Sciatic nerve (tissue), 2 donors: ENCODE measurements at regions not wholly inside any gene's neighbourhood (a gene's known extent, or its start where the extent isn't known, plus 50 kb on each side); places are given as distances from the start of the nearest gene placed in this dataset.
A peak's percentile ranks its signal among the peaks of the same experiment; 100 is the strongest.

Experiments used
- ATAC-seq: fragments of 200-7000 bp; cut with Tn5 transposase; one replicate; pipeline ENCODE4 v1.9.1; 2020; ENCODE audit warnings: mild to moderate bottlenecking, moderate library complexity
- DNase-seq: peaks from one replicate; pipeline ENCODE4 v3.0.0-alpha.2; 2020; ENCODE audit warnings: low spot score
- intact Hi-C: fragments of 100-400 bp; cut with DNase I; formaldehyde crosslinking; loops from one replicate; pipeline ENCODE4 v1.14.2; 2022
- donor health status: DM: no; HTN: no; CAD: no.
- donor health status: DM: no; HTN: no; CAD: no.

DNA sequence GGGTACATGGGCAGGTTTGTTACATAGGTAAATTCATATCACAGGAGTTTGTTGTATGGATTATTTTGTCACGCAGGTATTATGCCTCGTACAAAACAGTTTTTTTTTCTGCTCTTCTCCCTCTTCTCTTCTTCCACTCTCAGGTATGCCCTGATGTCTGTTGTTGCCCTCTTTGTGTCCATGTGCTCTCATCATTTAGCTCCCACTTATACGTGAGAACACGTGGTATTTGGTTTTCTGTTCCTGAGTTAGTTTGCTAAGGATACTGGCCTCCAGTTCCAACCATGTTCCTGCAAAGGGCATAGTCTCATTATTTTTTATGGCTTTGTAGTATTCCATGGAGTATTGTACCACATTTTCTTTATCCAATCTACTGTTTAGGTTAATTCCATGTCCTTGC, 65.7 kb downstream of the UNC5CL start:
- DNase-seq (no peak), ATAC-seq (no peak)
- intact Hi-C loops = no loop called here

DNA sequence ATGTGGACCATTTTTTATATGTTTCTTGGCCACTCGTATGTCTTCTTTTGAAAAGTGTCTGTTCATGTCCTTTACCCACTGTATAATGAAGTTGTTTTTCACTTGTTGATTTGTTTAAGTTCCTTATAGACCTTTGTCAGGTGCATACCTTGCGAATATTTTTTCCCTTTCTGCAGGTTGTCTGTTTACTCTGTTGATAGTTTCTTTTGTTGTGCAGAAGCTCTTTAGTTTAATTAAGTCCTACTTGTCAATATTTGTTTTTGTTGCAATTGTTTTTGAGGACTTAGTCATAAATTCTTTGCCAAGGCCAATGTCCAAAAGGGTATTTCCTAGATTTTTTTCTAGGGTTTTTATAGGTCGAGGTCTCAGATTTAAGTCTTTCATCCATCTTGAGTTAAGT, 66.2 kb downstream of the UNC5CL start:
- no peak for ATAC-seq
- intact Hi-C loops = no loop called here
- DNase-seq = no peak

DNA sequence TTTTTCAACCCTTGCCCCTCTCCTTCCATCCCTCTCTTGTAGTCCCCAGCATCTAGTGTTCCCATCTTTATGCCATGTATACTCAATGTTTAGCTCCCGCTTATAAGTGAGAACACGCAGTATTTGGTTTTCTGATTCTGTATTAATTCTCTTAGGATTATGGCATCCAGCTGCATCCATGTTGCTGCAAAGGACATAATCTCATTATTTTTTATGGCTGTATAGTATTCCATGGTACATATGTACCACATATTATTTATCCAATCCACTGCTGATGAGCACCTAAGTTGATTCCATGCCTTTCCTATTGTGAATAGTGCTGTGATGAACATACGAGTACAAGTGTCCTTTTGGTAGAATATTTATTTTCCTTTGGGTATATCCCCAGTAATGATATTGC, 66.8 kb downstream of the UNC5CL start:
- intact Hi-C loops = no loop called here
- ATAC-seq (no peak), DNase-seq (no peak)

DNA sequence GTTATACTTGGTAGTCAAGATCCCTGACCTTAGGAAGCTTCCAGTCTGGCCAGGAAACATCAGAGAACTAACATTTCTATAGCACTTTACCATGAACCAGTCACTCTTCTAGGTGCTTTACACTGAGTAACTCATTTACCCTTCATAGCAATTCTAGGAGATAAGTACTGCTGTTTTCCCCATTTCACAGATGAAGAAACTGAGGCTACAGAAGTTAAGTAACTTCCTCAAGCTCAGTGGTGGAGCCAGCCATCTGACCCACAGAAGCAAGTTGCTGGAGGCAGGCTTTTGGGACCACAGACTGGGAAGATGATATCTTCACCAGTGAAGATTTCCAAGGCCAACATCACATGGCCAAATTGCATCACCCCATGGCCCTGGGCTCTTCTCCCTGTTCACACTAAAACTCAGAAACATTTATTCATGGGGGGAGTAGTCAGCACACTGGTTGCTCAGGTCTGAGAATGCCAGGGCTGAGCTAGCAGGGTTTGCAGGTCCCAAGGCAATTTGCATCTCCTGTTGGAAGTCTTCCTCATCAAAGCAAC, 70.3 kb downstream of the UNC5CL start:
- intact Hi-C loops = no loop called here
- DNase-seq = peak; percentile 66

GRCh38 chr6:40966860-40967259, 72.2 kb downstream of the UNC5CL start:
- ATAC-seq = no peak
- DNase-seq = no peak
- intact Hi-C loops = no loop called here

More for the DNA sequence above, 70.3 kb downstream of the UNC5CL start:
- ATAC-seq = peak; percentile 96

DNA sequence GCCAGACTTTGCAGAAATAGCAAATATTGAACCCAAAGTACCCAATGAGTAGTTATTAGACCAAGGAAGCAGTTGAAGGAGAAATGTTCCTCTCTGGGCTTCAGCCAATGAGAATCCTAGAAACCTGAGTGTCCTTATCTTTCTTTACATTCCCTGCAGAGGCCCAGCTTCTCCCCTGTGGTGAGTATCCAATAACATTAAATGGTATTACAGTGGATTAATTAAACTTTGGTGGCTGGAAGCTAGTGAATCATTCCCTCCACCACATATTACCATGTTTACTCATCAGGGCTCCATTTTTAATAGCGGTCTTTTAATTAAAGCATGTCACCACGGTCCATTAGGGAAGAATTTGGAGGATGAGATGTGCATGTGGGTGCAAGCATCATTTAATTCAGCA, 74.0 kb downstream of the UNC5CL start:
- intact Hi-C loops = no loop called here
- no peak for ATAC-seq
- no peak for DNase-seq

- ATAC-seq (no peak), DNase-seq (no peak)
- intact Hi-C loops = no loop called here
Measured at GRCh38 chr6:40963019-40963418, 76.0 kb downstream of the UNC5CL start.

- intact Hi-C loops = no loop called here
- ATAC-seq = no peak
- no peak for DNase-seq
Measured at GRCh38 chr6:40962241-40962640, 76.8 kb downstream of the UNC5CL start.

DNA sequence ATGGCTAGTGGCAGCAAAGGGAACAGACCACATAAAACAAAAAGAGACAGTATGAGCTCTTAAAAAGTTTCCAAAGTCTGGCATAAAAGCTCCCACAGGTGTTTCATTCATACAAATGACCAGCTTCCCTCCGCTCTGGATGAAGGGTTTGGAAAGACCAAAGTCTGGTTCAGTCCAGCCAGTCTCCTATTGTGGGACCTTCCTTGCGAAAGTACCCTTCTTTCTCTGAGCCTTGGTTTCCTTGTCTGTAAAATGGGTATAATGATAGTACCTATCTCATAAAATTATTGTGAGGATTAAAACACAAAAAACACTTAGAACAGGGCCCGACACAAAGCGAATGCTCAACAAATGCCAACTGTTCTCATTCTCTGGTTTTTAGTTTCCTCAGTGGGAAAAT, 77.2 kb downstream of the UNC5CL start:
- DNase-seq (no peak), ATAC-seq (no peak)
- intact Hi-C loops = no loop called here

GRCh38 chr6:40960742-40961430, 78.1 kb downstream of the UNC5CL start:
- DNase-seq (no peak), ATAC-seq (no peak)
- intact Hi-C loops = no loop called here

GRCh38 chr6:40959781-40960327, 79.2 kb downstream of the UNC5CL start:
- DNase-seq (no peak), ATAC-seq (no peak)
- intact Hi-C loops = no loop called here

DNA sequence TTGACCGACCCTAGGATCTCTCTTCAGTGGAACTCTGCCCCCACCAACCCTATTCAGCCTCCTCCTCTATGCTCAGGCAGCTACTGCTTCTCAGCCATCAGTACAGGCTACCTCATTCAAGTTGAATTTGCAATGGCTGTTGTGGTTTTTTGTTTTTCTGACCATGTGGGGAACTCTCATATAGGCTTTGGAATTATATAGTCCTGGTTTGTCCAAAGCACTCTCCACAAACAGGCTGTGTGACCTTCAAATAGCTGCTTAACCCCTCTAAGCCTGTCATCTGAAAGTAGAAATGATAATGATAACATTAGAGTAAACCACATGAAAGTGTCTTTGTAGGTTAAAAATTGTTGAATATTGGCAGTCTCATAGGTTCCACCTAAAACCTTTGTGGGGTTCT, 80.3 kb downstream of the UNC5CL start:
- DNase-seq = no peak
- no peak for ATAC-seq
- intact Hi-C loops = no loop called here

- ATAC-seq (no peak), DNase-seq (no peak)
- intact Hi-C loops = no loop called here
Measured at GRCh38 chr6:40957616-40958492, 81.2 kb downstream of the UNC5CL start.

GRCh38 chr6:40956936-40957335, 82.1 kb downstream of the UNC5CL start:
- ATAC-seq (no peak), DNase-seq (no peak)
- intact Hi-C loops = no loop called here

DNA sequence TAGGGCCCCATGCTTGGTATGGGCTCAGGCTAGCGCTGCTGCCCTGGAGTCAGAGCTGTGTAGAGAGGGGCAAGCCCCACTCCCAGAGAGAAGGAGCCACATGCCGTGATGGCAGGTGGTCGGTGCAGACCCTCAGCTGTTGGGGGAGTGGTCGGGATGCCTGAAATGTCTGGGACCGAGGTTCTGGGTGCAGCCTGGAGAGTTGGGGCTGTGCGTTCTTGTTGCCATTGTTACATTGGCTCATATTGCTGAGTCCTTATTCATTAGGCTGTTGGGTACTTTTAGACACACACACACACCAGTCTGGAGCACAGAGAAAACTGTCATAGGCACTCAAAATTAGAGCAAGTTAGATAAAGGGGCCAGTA, 83.9 kb downstream of the UNC5CL start:
- DNase-seq (no peak), ATAC-seq (no peak)
- intact Hi-C loops = no loop called here

DNA sequence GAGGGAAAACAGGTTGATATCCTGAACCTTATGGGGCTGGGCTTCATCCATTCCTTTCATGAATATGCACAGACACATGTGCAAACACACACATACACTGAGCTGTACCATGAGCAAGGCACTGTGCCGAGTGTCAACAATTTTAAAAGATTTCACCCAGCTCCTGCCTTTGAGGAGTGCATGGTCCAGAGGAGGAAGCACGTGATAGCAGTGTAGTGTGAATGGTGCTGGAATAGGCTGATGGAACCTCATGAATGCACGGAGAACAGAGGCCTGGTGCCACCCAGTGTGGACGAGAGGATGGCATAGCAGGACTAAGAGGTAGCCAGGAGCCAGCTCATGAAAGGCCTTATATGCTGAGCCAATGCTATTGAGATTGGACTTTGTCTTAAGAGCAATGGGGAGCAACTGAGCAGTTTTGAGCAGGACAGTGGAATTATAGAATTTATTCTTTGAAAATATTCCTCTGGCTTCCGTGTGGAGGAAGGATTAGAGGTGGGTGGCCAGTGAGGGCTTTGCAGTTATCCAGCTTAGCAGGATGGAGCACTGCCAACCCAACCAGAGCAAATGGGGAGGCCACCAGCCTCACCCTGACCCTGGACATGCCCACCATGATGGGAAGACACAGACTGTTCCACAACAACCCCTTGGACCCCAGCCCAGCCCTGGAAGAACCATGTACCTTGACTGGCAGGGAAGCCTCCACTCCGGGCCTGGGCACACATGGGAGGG, 84.4 kb downstream of the UNC5CL start:
- no peak for DNase-seq
- intact Hi-C loops = no loop called here
- no peak for ATAC-seq

- DNase-seq = no peak
- ATAC-seq = no peak
- intact Hi-C loops = no loop called here
Measured at GRCh38 chr6:40953486-40953885, 85.5 kb downstream of the UNC5CL start.

DNA sequence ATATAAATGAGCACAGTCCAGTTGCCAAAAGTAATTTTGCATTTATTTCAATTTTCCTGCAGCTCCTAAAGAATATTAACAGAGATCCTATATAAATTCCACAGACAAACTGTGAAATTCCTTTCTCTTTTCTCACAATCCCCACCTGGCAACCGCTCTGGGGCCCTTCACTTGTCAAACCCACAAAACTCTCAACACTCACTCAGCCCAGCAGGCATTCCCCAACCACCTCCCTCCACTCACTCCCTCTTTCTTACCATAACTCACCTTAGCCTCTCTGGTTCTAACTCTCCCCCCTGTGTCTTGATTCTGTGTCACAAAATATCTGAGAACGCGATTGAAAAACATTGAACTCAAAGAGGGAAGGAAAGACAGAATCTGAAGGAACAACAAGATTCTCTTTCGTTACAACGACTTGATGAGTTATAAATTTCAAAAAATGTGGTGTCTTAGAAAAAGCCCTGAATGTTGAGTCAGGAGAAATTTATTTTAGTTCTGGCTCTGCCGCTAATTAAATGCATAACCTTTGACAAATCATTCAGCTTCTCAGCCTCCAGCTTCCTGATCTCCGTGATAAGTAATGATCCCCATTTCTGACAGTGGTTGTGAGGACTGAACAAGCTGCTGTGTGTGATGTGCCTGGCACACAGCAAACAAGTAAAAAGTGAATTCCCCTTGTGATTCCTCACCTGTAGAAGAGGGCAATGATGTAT, 87.9 kb downstream of the UNC5CL start:
- ATAC-seq (no peak), DNase-seq (no peak)
- intact Hi-C loops = no loop called here

GRCh38 chr6:40948570-40948969, 90.5 kb downstream of the UNC5CL start:
- ATAC-seq (no peak), DNase-seq (no peak)
- intact Hi-C loops = no loop called here
